ENCODE measurements at regions not wholly inside any gene's neighbourhood (a gene's known extent, or its start where the extent isn't known, plus 50 kb on each side); places are given as distances from the start of the nearest gene placed in this dataset.
"Not testable (repeated sequence)": the region's sequence is repeated elsewhere in the genome, so short reads cannot be mapped to it uniquely, and the experiment has no call there.

GRCh38 chr17:52883907-52884491 is 725.5 kb upstream of the CA10 start:
- TF ChIP-seq CTCF (conservative IDR thresholded peaks at IDR 0.05; ENCODE audit: low read depth, low read length); EZH2 (IDR thresholded peaks at IDR 0.05; ENCODE audit: borderline replicate concordance, low read depth, low read length, poor library complexity, severe bottlenecking): not testable (repeated sequence)

Measured in A673 (cell line).